SK-N-SH treated with all-trans-retinoic acid at 6 μM for 48 hours (cell line): ENCODE measurements at regions not wholly inside any gene's neighbourhood (a gene's known extent, or its start where the extent isn't known, plus 50 kb on each side); places are given as distances from the start of the nearest gene placed in this dataset.
A peak's percentile ranks its signal among the peaks of the same experiment; 100 is the strongest.
"Not testable (repeated sequence)": the region's sequence is repeated elsewhere in the genome, so short reads cannot be mapped to it uniquely, and the experiment has no call there.

ENCODE experiments used
- ATAC-seq: fragments of 200-7000 bp; cut with Tn5 transposase; 3 replicates; pipeline ENCODE4 v1.9.1; 2020; ENCODE audit warnings: mild to moderate bottlenecking, moderate library complexity
- BACH2 ChIP-seq: fragments of 250-450 bp; sonication (Bioruptor Pico); IDR thresholded peaks from 2 replicates; pipeline ENCODE4 v1.9.0; 2021; ENCODE audit warnings: mild to moderate bottlenecking, borderline replicate concordance
- CREB5 ChIP-seq: fragments of 250-450 bp; sonication (Bioruptor Pico); IDR thresholded peaks from 2 replicates; pipeline ENCODE4 v1.5.1; 2020; ENCODE audit warnings: low read depth, mild to moderate bottlenecking, moderate library complexity
- CSDC2 ChIP-seq: fragments of 250-450 bp; sonication (Bioruptor Pico); IDR thresholded peaks from 2 replicates; pipeline ENCODE4 v1.5.0; 2020; ENCODE audit warnings: mild to moderate bottlenecking, moderate library complexity
- CSRNP3 ChIP-seq: fragments of 250-450 bp; sonication (Bioruptor Pico); IDR thresholded peaks from 2 replicates; pipeline ENCODE4 v1.5.1; 2021; ENCODE audit warnings: mild to moderate bottlenecking, moderate library complexity
- ESRRG ChIP-seq: fragments of 250-450 bp; sonication (Bioruptor Pico); IDR thresholded peaks from 2 replicates; pipeline ENCODE4 v1.6.1; 2021; ENCODE audit warnings: mild to moderate bottlenecking
- ISL1 ChIP-seq: fragments of 250-450 bp; sonication (Bioruptor Pico); IDR thresholded peaks from 2 replicates; pipeline ENCODE4 v2.1.2; 2022; ENCODE audit warnings: mild to moderate bottlenecking, moderate library complexity
- OSR1 ChIP-seq: fragments of 250-450 bp; sonication (Bioruptor Pico); IDR thresholded peaks from 2 replicates; pipeline ENCODE4 v1.8.0; 2022; ENCODE audit warnings: moderate library complexity, mild to moderate bottlenecking, inconsistent platforms
- PATZ1 ChIP-seq: fragments of 250-450 bp; sonication (Bioruptor Pico); IDR thresholded peaks from 2 replicates; pipeline ENCODE4 v1.8.0; 2020; ENCODE audit warnings: mild to moderate bottlenecking, moderate library complexity, borderline replicate concordance
- PPARA ChIP-seq: fragments of 250-450 bp; sonication (Bioruptor Pico); IDR thresholded peaks from 2 replicates; pipeline ENCODE4 v1.5.0; 2020; ENCODE audit warnings: mild to moderate bottlenecking, borderline replicate concordance
- RARB ChIP-seq: fragments of 250-450 bp; sonication (Bioruptor Pico); IDR thresholded peaks from 2 replicates; pipeline ENCODE4 v1.8.0; 2021; ENCODE audit warnings: mild to moderate bottlenecking, moderate library complexity
- SNAI2 ChIP-seq: fragments of 250-450 bp; sonication (Bioruptor Pico); IDR thresholded peaks from 2 replicates; pipeline ENCODE4 v1.5.0; 2020; ENCODE audit warnings: mild to moderate bottlenecking, moderate library complexity
- TCF4 ChIP-seq: fragments of 250-450 bp; sonication (Bioruptor Pico); IDR thresholded peaks from 2 replicates; pipeline ENCODE4 v1.8.0; 2021; ENCODE audit warnings: mild to moderate bottlenecking, moderate library complexity, borderline replicate concordance
- TOX ChIP-seq: fragments of 250-450 bp; sonication (Bioruptor Pico); IDR thresholded peaks from 2 replicates; pipeline ENCODE4 v1.8.0; 2021; ENCODE audit warnings: mild to moderate bottlenecking, moderate library complexity, borderline replicate concordance
- TSHZ2 ChIP-seq: fragments of 250-450 bp; sonication (Bioruptor Pico); IDR thresholded peaks from 2 replicates; pipeline ENCODE4 v1.5.0; 2020; ENCODE audit warnings: mild to moderate bottlenecking, moderate library complexity
- ZC3H10 ChIP-seq: fragments of 250-450 bp; sonication (Bioruptor Pico); IDR thresholded peaks from 2 replicates; pipeline ENCODE4 v1.5.1; 2021; ENCODE audit warnings: mild to moderate bottlenecking, moderate library complexity
- ZFP3 ChIP-seq: fragments of 250-450 bp; sonication (Bioruptor Pico); IDR thresholded peaks from 2 replicates; pipeline ENCODE4 v1.5.0; 2020; ENCODE audit warnings: mild to moderate bottlenecking, moderate library complexity
- ZFP30 ChIP-seq: fragments of 450-650 bp; formaldehyde crosslinking; IDR thresholded peaks from 2 replicates; pipeline ENCODE4 v1.5.0; 2022; ENCODE audit warnings: mild to moderate bottlenecking, moderate library complexity
- ZNF565 ChIP-seq: fragments of 450-650 bp; formaldehyde crosslinking; conservative IDR thresholded peaks from 2 replicates; pipeline ENCODE4 v1.5.0; 2020; ENCODE audit warnings: low read depth, mild to moderate bottlenecking, moderate library complexity
- ZNF70 ChIP-seq: fragments of 450-650 bp; formaldehyde crosslinking; IDR thresholded peaks from 2 replicates; pipeline ENCODE4 v1.5.0; 2020; ENCODE audit warnings: mild to moderate bottlenecking, moderate library complexity
- ZNF8 ChIP-seq: fragments of 450-650 bp; formaldehyde crosslinking; IDR thresholded peaks from 2 replicates; pipeline ENCODE4 v1.5.0; 2020; ENCODE audit warnings: mild to moderate bottlenecking, moderate library complexity

GRCh38 chr9:115810166-115810565, 343.4 kb upstream of the PAPPA start:
- no peak for TF ChIP-seq CREB5 (CRISPR knock-in tag)
- no peak for TF ChIP-seq CSRNP3 (CRISPR knock-in tag)
- no peak for TF ChIP-seq SNAI2
- no peak for TF ChIP-seq TOX (CRISPR knock-in tag)
- TF ChIP-seq PATZ1 (CRISPR knock-in tag), result no peak
- no peak for TF ChIP-seq CSDC2 (CRISPR knock-in tag)
- no peak for TF ChIP-seq OSR1 (CRISPR knock-in tag)
- TF ChIP-seq ZNF70 (CRISPR knock-in tag), result no peak
- no peak for TF ChIP-seq ZFP30 (CRISPR knock-in tag)
- TF ChIP-seq ZFP3 (CRISPR knock-in tag), result no peak
- TF ChIP-seq ESRRG (CRISPR knock-in tag), result no peak
- TF ChIP-seq BACH2 (CRISPR knock-in tag), result no peak
- no peak for TF ChIP-seq ZC3H10 (CRISPR knock-in tag)
- no peak for TF ChIP-seq TSHZ2 (CRISPR knock-in tag)
- no peak for TF ChIP-seq RARB (CRISPR knock-in tag)
- no peak for TF ChIP-seq ISL1 (CRISPR knock-in tag)
- ATAC-seq, result no peak

- TF ChIP-seq CSRNP3 (CRISPR knock-in tag) (no peak), ZFP30 (CRISPR knock-in tag) (no peak), ZNF8 (CRISPR knock-in tag) (peak; percentile 96)
- ATAC-seq, result no peak
Measured at GRCh38 chr9:115814081-115814480, 339.5 kb upstream of the PAPPA start.

GRCh38 chr9:115815786-115816185, 337.8 kb upstream of the PAPPA start:
- TF ChIP-seq ZFP30 (CRISPR knock-in tag), result no peak
- no peak for ATAC-seq

- ATAC-seq, result not testable (repeated sequence)
Measured at GRCh38 chr9:115818651-115819050, 334.9 kb upstream of the PAPPA start.

GRCh38 chr9:115832031-115832430, 321.6 kb upstream of the PAPPA start:
- ATAC-seq, result no peak
- TF ChIP-seq PATZ1 (CRISPR knock-in tag) (no peak), ESRRG (CRISPR knock-in tag) (no peak), PPARA (CRISPR knock-in tag) (no peak), ZFP30 (CRISPR knock-in tag) (no peak), ZNF565 (CRISPR knock-in tag) (no peak), SNAI2 (no peak), RARB (CRISPR knock-in tag) (no peak), TCF4 (CRISPR knock-in tag) (no peak), ISL1 (CRISPR knock-in tag) (no peak)
